ENCODE measurements at regions not wholly inside any gene's neighbourhood (a gene's known extent, or its start where the extent isn't known, plus 50 kb on each side); places are given as distances from the start of the nearest gene placed in this dataset.

- H3K27ac ChIP-seq (ENCODE audit: low read depth, low read length): no peak overlapping the region
- ChIA-PET POLR2A (no interaction called here), RAD21 (ENCODE audit: low non-redundant PET in 1 of 2, low total read pairs in 2 of 2, uncharacterized antibody in 2 of 2, unreplicated experiment in 2 of 2) (no interaction called here), CTCF (interaction anchor here (0.7 kb wide), 1 partner anchor 12 kb away, joined by 3 read pairs; no protein-coding TSS in a partner anchor)
- no peak for TF ChIP-seq FOSL1 (IDR thresholded peaks at IDR 0.05; ENCODE audit: low read depth)
- TF ChIP-seq ELF1 (IDR thresholded peaks at IDR 0.05; ENCODE audit: borderline replicate concordance, low read depth): no peak
- TF ChIP-seq SIN3A (IDR thresholded peaks at IDR 0.05; ENCODE audit: low read depth): no peak
- TF ChIP-seq EZH2 (IDR thresholded peaks at IDR 0.05): no peak
- no peak for TF ChIP-seq ZNF274 (IDR thresholded peaks at IDR 0.05; ENCODE audit: low read depth, low read length)
- TF ChIP-seq RAD21 (IDR thresholded peaks at IDR 0.05; ENCODE audit: low read depth): no peak
- TF ChIP-seq CEBPB (IDR thresholded peaks at IDR 0.05; ENCODE audit: low read depth): no peak
- TF ChIP-seq ZFX (IDR thresholded peaks at IDR 0.05): no peak
- TF ChIP-seq JUND (IDR thresholded peaks at IDR 0.05): no peak
- TF ChIP-seq TCF7L2 (IDR thresholded peaks at IDR 0.05; ENCODE audit: borderline replicate concordance, extremely low read depth, insufficient read depth, insufficient read length): no peak
- TF ChIP-seq EZH2phosphoT487 (IDR thresholded peaks at IDR 0.05; ENCODE audit: borderline replicate concordance): no peak
- no peak for TF ChIP-seq POLR2AphosphoS5 (IDR thresholded peaks at IDR 0.05; ENCODE audit: low read depth, low read length)
- TF ChIP-seq SRF (IDR thresholded peaks at IDR 0.05; ENCODE audit: low read depth): no peak
- no peak for TF ChIP-seq SP1 (IDR thresholded peaks at IDR 0.05; ENCODE audit: low read depth)
- TF ChIP-seq CBX3 (IDR thresholded peaks at IDR 0.05; ENCODE audit: low read depth): no peak
- TF ChIP-seq EGR1 (IDR thresholded peaks at IDR 0.05; ENCODE audit: low read depth): no peak
- H3K4me1 ChIP-seq (ENCODE audit: control insufficient read depth in 1 of 2, insufficient read depth in 2 of 2, low read length in 2 of 2): peaks cover 6 to 29% of the 10 kb centered on the region in 2 experiments; a peak in 3 of 4 replicates
- no peak overlapping the region for H3K4me2 ChIP-seq (ENCODE audit: low read length)
- ATAC-seq (no peak), DNase-seq (ENCODE audit: low read depth, low spot score) (no peak)
- no peaks in the 10 kb centered on the region for H3K9me3 ChIP-seq (ENCODE audit: control insufficient read depth in 1 of 2, insufficient read depth in 1 of 2, low read depth in 1 of 2, low read length in 2 of 2)
- no peak overlapping the region for H3K4me3 ChIP-seq (replicated peaks in 1 of 2; ENCODE audit: low read depth in 1 of 2, low read length in 2 of 2)
- no TSS peak for BruUV-seq (replicated peaks)
- H3K9ac ChIP-seq (ENCODE audit: low read length): no peak overlapping the region
- H4K20me1 ChIP-seq (ENCODE audit: insufficient read depth): no peaks in the 10 kb centered on the region
- no peaks in the 10 kb centered on the region for H3K27me3 ChIP-seq (ENCODE audit: insufficient read depth, low read length)
- H3K9me2 ChIP-seq (ENCODE audit: insufficient read depth): no peaks in the 10 kb centered on the region
- H2AFZ ChIP-seq (ENCODE audit: low read depth, low read length, poor library complexity, severe bottlenecking): no peak overlapping the region
- H3K79me2 ChIP-seq (ENCODE audit: insufficient read depth, low read length): no peaks in the 10 kb centered on the region
- H3K36me3 ChIP-seq (ENCODE audit: control insufficient read depth in 1 of 2, insufficient read depth in 2 of 2, low read length in 2 of 2): no peaks in the 10 kb centered on the region
- intact Hi-C loops (cut with micrococcal nuclease): no loop called here
Observed at GRCh38 chr3:150329408-150329807, 78.7 kb upstream of the TSC22D2 start.

Data from HCT116 (cell line).